Neural progenitor cell (in vitro differentiated cells): ENCODE measurements at regions not wholly inside any gene's neighbourhood (a gene's known extent, or its start where the extent isn't known, plus 50 kb on each side); places are given as distances from the start of the nearest gene placed in this dataset.

Source experiments
- DNase-seq: peaks from one replicate; pipeline ENCODE4 v3.0.0-alpha.2; 2016; ENCODE audit warnings: low spot score
- H2AFZ ChIP-seq: fragments of 200-600 bp; sonication (generic); replicated peaks from 2 replicates; pipeline ENCODE4 v1.6.1; 2016; ENCODE audit warnings: antibody characterized with exemption
- H3F3A ChIP-seq: fragments of 200-600 bp; sonication (generic); 2 replicates; pipeline ENCODE4 v1.6.1; 2016; ENCODE audit warnings: antibody characterized with exemption, low read depth
- H3K27ac ChIP-seq: fragments of 200-600 bp; sonication (generic); 2 replicates; pipeline ENCODE4 v1.5.1; 2016; ENCODE audit warnings: mild to moderate bottlenecking
- H3K27me3 ChIP-seq: fragments of 200-600 bp; sonication (generic); 2 replicates; pipeline ENCODE4 v1.6.1; 2016; ENCODE audit warnings: mild to moderate bottlenecking, moderate library complexity
- H3K36me3 ChIP-seq: fragments of 200-600 bp; sonication (generic); 2 replicates; pipeline ENCODE4 v1.5.1; 2016
- H3K4me1 ChIP-seq: fragments of 200-600 bp; sonication (generic); 2 replicates; pipeline ENCODE4 v1.6.1; 2016; ENCODE audit warnings: mixed run types
- H3K4me2 ChIP-seq: fragments of 200-600 bp; sonication (generic); 2 replicates; pipeline ENCODE4 v1.6.1; 2016
- H3K4me3 ChIP-seq: fragments of 200-600 bp; sonication (generic); 2 replicates; pipeline ENCODE4 v1.5.1; 2016
- H3K79me2 ChIP-seq: fragments of 200-600 bp; sonication (generic); 2 replicates; pipeline ENCODE4 v1.6.1; 2016; ENCODE audit warnings: low read depth
- H3K9ac ChIP-seq: fragments of 200-600 bp; sonication (generic); 2 replicates; pipeline ENCODE4 v1.6.1; 2016
- H3K9me3 ChIP-seq: fragments of 200-600 bp; sonication (generic); 2 replicates; pipeline ENCODE4 v1.5.1; 2016; ENCODE audit warnings: low read depth
- H4K20me1 ChIP-seq: fragments of 200-600 bp; sonication (generic); 2 replicates; pipeline ENCODE4 v1.6.1; 2016; ENCODE audit warnings: low read depth
- H3K27ac Mint-ChIP-seq: 3 replicates; pipeline ENCODE4 v1.8.0; 2021; ENCODE audit warnings: mixed read lengths
- H3K27me3 Mint-ChIP-seq: 2 replicates; pipeline ENCODE4 v1.8.0; 2022; ENCODE audit warnings: low read depth, mild to moderate bottlenecking, inconsistent platforms, moderate library complexity, mixed read lengths; ENCODE audit not compliant: insufficient read depth
- H3K36me3 Mint-ChIP-seq: 3 replicates; pipeline ENCODE4 v1.8.0; 2021; ENCODE audit warnings: mixed read lengths
- H3K4me1 Mint-ChIP-seq: 3 replicates; pipeline ENCODE4 v1.8.0; 2021; ENCODE audit warnings: mixed read lengths
- H3K4me3 Mint-ChIP-seq: 3 replicates; pipeline ENCODE4 v1.8.0; 2021; ENCODE audit warnings: mild to moderate bottlenecking, moderate library complexity, mixed read lengths
- H3K9me3 Mint-ChIP-seq: 3 replicates; pipeline ENCODE4 v1.8.0; 2020; ENCODE audit warnings: mixed read lengths
- EZH2 ChIP-seq: fragments of 200-600 bp; sonication (generic); IDR thresholded peaks from 2 replicates; pipeline ENCODE4 v1.6.1; 2017; ENCODE audit warnings: antibody characterized with exemption, mild to moderate bottlenecking, moderate library complexity
- EZH2phosphoT487 ChIP-seq: fragments of 200-600 bp; sonication (generic); IDR thresholded peaks from 2 replicates; pipeline ENCODE4 v1.6.1; 2017; ENCODE audit warnings: antibody characterized with exemption
- TF ChIP-seq, protein P1 (sequence below): fragments of 200-600 bp; sonication (generic); IDR thresholded peaks from 2 replicates; pipeline ENCODE4 v1.5.1; 2017; ENCODE audit warnings: antibody characterized with exemption, mild to moderate bottlenecking

DNA sequence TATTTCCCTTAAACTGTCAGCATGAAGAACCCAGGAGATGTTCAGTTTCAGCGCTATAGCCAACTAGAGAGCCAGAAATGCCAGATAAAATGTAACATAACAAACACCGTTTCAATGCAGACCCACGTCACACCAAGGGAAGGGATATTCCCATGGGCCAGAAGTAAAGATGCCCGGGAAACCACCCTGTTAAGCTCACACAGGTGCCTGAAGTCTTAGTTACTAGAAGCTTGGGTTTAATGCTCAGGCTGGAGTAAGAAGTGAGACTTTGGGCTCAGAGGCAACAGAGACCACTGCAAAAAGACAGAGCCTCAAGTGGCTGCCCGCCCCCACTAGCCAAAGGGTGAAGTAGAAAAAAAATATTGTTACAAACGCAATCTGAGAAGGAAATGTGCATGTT lies 52.3 kb downstream of the SYNE3 start:
- peaks cover 6% of the 10 kb centered on the region for H4K20me1 ChIP-seq
- H3K9ac ChIP-seq, result no peak overlapping the region
- Mint-ChIP-seq H3K27me3 (peaks cover 10% of the 10 kb centered on the region), H3K4me3 (no peak overlapping the region), H3K36me3 (no peaks in the 10 kb centered on the region), H3K9me3 (no peaks in the 10 kb centered on the region), H3K27ac (no peak overlapping the region), H3K4me1 (peaks cover 21% of the 10 kb centered on the region)
- H3K79me2 ChIP-seq, result no peaks in the 10 kb centered on the region
- H3K4me1 ChIP-seq, result peaks cover 9% of the 10 kb centered on the region
- H3F3A ChIP-seq, result peaks cover 8% of the 10 kb centered on the region
- no peak overlapping the region for H3K4me3 ChIP-seq
- H3K9me3 ChIP-seq, result no peaks in the 10 kb centered on the region
- no peaks in the 10 kb centered on the region for H3K36me3 ChIP-seq
- H3K27ac ChIP-seq, result no peak overlapping the region
- TF ChIP-seq, protein P1, sequence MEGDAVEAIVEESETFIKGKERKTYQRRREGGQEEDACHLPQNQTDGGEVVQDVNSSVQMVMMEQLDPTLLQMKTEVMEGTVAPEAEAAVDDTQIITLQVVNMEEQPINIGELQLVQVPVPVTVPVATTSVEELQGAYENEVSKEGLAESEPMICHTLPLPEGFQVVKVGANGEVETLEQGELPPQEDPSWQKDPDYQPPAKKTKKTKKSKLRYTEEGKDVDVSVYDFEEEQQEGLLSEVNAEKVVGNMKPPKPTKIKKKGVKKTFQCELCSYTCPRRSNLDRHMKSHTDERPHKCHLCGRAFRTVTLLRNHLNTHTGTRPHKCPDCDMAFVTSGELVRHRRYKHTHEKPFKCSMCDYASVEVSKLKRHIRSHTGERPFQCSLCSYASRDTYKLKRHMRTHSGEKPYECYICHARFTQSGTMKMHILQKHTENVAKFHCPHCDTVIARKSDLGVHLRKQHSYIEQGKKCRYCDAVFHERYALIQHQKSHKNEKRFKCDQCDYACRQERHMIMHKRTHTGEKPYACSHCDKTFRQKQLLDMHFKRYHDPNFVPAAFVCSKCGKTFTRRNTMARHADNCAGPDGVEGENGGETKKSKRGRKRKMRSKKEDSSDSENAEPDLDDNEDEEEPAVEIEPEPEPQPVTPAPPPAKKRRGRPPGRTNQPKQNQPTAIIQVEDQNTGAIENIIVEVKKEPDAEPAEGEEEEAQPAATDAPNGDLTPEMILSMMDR, result no peak
- no peak for TF ChIP-seq EZH2
- TF ChIP-seq EZH2phosphoT487, result no peak
- no peak overlapping the region for H3K4me2 ChIP-seq
- H3K27me3 ChIP-seq, result peaks cover 38% of the 10 kb centered on the region
- no peak overlapping the region for H2AFZ ChIP-seq
- no peak for DNase-seq

DNA sequence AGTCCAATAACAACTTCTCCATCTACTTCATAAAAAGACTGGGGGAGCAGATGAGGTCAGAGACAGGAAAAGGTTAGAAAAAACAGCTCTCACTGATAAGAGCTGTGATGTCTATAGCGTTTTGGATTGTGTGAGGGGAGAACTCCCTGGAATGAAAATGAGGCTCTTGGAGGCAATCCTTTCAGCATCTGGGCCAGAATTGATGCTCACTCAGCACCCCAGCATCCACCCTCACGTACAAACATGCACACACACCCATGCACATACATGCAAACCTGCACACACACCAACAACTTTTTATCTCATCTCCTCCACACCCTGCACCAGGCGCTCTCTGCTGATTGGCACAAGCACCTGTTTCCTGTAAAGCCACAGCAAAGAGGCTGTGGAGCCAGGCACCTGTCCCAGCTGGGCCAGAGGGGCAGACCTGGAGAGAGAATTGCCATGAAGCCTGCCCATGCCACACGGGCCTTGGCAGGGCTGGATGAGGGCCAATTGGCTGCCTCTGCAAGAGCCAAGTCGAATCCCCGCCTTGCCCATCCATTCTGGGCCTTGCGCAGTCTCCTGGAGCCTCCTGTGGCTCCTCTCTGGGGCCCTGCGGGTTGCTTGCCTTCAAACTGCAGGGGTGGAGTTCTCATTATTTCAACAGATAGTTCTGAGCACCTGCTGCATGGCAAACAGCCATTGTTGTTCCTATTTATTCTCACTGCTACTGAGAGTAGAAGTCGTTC lies 53.1 kb downstream of the SYNE3 start:
- peaks cover 9% of the 10 kb centered on the region for H3K4me1 ChIP-seq
- H3K9ac ChIP-seq, result no peak overlapping the region
- peaks cover 6% of the 10 kb centered on the region for H4K20me1 ChIP-seq
- H3K4me2 ChIP-seq, result no peak overlapping the region
- H3K27me3 Mint-ChIP-seq, result peaks cover 10% of the 10 kb centered on the region
- peaks cover 18% of the 10 kb centered on the region for H3K4me1 Mint-ChIP-seq
- no peak overlapping the region for H3K4me3 Mint-ChIP-seq
- no peaks in the 10 kb centered on the region for H3K79me2 ChIP-seq
- H3K27me3 ChIP-seq, result peaks cover 45% of the 10 kb centered on the region
- no peaks in the 10 kb centered on the region for H3K36me3 ChIP-seq
- DNase-seq, result no peak
- no peaks in the 10 kb centered on the region for H3K9me3 Mint-ChIP-seq
- no peak overlapping the region for H3K4me3 ChIP-seq
- no peak overlapping the region for H3K27ac ChIP-seq
- no peaks in the 10 kb centered on the region for H3K36me3 Mint-ChIP-seq
- H2AFZ ChIP-seq, result no peak overlapping the region
- H3F3A ChIP-seq, result peaks cover 8% of the 10 kb centered on the region
- no peak overlapping the region for H3K27ac Mint-ChIP-seq
- H3K9me3 ChIP-seq, result no peaks in the 10 kb centered on the region
- TF ChIP-seq EZH2 (no peak), EZH2phosphoT487 (no peak)
- TF ChIP-seq, protein P1, result no peak

DNA sequence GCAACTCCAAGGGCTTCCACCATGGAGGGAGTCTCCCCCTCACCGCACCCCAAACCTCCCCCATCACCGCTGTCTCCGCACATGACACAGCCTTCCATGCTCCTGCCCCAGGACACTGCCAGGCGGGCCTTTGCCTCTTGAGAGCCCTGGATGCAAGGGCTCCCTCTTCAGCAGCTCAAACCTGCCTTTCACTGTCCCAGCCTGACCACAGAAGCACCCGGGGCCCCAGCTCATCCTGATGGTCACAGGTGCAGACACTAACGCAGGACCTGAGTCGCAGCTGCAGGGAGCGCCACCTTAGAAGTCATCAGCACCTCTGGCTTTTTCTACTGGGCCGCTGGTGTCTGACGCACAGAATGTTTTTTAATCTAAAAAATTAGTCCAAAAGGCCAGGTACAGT lies 54.0 kb downstream of the SYNE3 start:
- DNase-seq, result no peak
- Histone ChIP-seq H3K36me3 (no peaks in the 10 kb centered on the region), H3K4me3 (no peak overlapping the region), H3K4me2 (no peak overlapping the region), H2AFZ (no peak overlapping the region), H3F3A (peaks cover 8% of the 10 kb centered on the region), H3K9ac (no peak overlapping the region), H3K79me2 (no peaks in the 10 kb centered on the region), H3K4me1 (peaks cover 9% of the 10 kb centered on the region), H3K9me3 (no peaks in the 10 kb centered on the region), H4K20me1 (peaks cover 6% of the 10 kb centered on the region), H3K27me3 (peaks cover 47% of the 10 kb centered on the region), H3K27ac (no peak overlapping the region)
- Mint-ChIP-seq H3K9me3 (no peaks in the 10 kb centered on the region), H3K36me3 (no peaks in the 10 kb centered on the region), H3K27ac (no peak overlapping the region), H3K4me3 (no peak overlapping the region), H3K4me1 (peaks cover 18% of the 10 kb centered on the region), H3K27me3 (peaks cover 10% of the 10 kb centered on the region)
- TF ChIP-seq EZH2, result no peak
- TF ChIP-seq, protein P1, result no peak
- no peak for TF ChIP-seq EZH2phosphoT487
